Muscle layer of colon (tissue), 2 donors: ENCODE measurements at regions not wholly inside any gene's neighbourhood (a gene's known extent, or its start where the extent isn't known, plus 50 kb on each side); places are given as distances from the start of the nearest gene placed in this dataset.

Experiments
- H3K27ac ChIP-seq: one replicate; pipeline ENCODE4 v1.7.0; 2013; ENCODE audit warnings: low read depth, mild to moderate bottlenecking, low read length, moderate library complexity
- H3K27me3 ChIP-seq, 2 donors: one replicate each; pipeline ENCODE4 v1.7.0; 2013; ENCODE audit warnings: low read length in 2 of 2, mild to moderate bottlenecking in 2 of 2; ENCODE audit not compliant: insufficient read depth in 2 of 2, control insufficient read depth in 1 of 2
- H3K36me3 ChIP-seq: one replicate; pipeline ENCODE4 v1.7.0; 2013; ENCODE audit warnings: mild to moderate bottlenecking, low read length; ENCODE audit not compliant: insufficient read depth
- H3K4me1 ChIP-seq: one replicate; pipeline ENCODE4 v1.7.0; 2013; ENCODE audit warnings: mild to moderate bottlenecking, low read length; ENCODE audit not compliant: insufficient read depth
- H3K4me3 ChIP-seq, 2 donors: one replicate each; pipeline ENCODE4 v1.7.0; 2013; ENCODE audit warnings: low read length in 2 of 2, low read depth in 1 of 2, mild to moderate bottlenecking in 1 of 2, moderate library complexity in 1 of 2
- H3K9ac ChIP-seq: one replicate; pipeline ENCODE4 v1.7.0; 2013; ENCODE audit warnings: low read length
- H3K9me3 ChIP-seq: one replicate; pipeline ENCODE4 v1.7.0; 2013; ENCODE audit warnings: mild to moderate bottlenecking, low read length
- donor health status: abdominal sarcoma.
- donor health status: Adenocarcinoma of cecum.

DNA sequence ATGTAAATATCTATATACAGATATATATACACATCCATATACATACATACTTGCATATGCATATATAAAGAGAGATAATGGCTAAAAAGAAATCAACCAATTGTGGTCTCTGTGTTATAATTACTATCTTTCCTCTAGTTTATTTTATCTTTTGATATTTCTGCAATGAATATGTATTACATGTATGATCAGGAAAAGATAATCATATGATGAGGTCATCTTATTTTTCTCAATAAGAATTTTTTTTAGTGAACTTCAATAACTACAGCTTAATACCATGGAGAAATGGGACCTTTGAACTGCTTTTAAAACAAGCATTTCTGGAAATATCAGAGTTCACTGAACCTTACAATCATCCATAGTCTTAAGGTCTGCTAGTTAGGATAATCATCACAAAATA, 158.0 kb downstream of the HNRNPD start:
- no peaks in the 10 kb centered on the region for H3K9me3 ChIP-seq
- H3K27ac ChIP-seq = no peak overlapping the region
- no peaks in the 10 kb centered on the region for H3K27me3 ChIP-seq
- no peaks in the 10 kb centered on the region for H3K36me3 ChIP-seq
- no peak overlapping the region for H3K9ac ChIP-seq
- no peaks in the 10 kb centered on the region for H3K4me1 ChIP-seq
- no peak overlapping the region for H3K4me3 ChIP-seq

DNA sequence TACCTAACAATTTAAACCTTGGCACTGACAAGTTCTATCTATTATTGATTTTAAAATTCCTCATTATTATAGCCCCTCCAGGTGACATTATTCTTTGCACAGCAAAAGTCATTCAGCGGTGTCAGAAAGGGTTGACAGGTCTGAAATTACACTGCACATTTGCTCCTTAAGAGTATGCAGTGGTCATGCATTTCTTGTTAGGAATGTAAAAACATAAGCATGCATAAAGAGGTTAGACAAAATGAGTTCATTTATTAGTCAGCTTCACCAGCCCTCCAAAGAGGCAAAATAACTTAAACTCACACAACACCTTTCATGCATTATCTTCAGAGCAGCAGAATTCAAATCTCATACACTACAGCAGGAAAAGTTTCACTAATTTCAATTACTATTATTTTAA, 158.8 kb downstream of the HNRNPD start:
- no peaks in the 10 kb centered on the region for H3K36me3 ChIP-seq
- no peak overlapping the region for H3K27ac ChIP-seq
- no peaks in the 10 kb centered on the region for H3K27me3 ChIP-seq
- no peaks in the 10 kb centered on the region for H3K4me1 ChIP-seq
- H3K4me3 ChIP-seq = no peak overlapping the region
- no peak overlapping the region for H3K9ac ChIP-seq
- H3K9me3 ChIP-seq = no peaks in the 10 kb centered on the region

DNA sequence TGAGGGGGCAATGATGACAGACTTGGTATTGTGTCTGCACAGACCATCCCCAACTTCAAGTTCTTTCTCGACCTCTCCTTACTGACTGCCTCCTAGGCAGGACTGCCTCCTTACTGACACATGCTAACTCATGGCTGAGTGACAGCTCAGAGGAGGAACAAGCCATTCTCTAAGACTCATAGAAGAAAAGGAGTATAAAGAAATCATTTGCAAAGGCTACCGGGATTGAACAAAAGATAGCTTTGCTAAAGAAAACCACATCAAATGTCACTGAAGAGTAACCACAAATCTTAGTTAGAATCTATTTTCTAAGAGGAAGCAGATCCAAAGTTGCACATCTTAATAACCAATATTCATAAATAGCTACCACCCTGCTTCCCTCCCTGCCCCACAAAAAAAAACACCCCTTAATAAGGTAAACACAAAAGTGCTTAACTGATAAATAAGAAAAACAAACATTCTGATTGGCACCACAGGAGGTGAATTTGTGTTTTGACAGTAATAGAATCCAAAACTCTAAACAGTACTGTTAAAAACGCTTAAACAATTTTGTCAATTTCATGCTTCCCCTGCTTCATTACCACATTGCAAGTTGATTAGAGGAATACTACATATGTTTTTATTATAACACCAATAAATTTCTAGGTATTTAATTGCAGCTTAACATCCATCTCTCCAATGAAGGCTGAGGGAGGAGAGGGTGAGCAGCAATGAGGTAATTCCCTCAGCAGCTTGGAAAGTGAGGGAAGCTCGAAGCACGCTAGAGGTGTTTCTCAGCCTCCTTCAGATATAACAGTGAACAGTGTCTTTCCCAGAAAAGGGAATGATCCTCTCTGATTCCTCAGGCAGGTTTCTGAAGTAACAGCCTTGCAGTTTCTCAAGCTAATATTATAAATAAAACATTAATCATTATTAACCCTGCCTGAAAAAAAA, 160.0 kb downstream of the HNRNPD start:
- Histone ChIP-seq H3K4me1 (no peaks in the 10 kb centered on the region), H3K27ac (no peak overlapping the region), H3K27me3 (no peaks in the 10 kb centered on the region), H3K9me3 (no peaks in the 10 kb centered on the region), H3K36me3 (no peaks in the 10 kb centered on the region), H3K9ac (no peak overlapping the region), H3K4me3 (no peak overlapping the region)

DNA sequence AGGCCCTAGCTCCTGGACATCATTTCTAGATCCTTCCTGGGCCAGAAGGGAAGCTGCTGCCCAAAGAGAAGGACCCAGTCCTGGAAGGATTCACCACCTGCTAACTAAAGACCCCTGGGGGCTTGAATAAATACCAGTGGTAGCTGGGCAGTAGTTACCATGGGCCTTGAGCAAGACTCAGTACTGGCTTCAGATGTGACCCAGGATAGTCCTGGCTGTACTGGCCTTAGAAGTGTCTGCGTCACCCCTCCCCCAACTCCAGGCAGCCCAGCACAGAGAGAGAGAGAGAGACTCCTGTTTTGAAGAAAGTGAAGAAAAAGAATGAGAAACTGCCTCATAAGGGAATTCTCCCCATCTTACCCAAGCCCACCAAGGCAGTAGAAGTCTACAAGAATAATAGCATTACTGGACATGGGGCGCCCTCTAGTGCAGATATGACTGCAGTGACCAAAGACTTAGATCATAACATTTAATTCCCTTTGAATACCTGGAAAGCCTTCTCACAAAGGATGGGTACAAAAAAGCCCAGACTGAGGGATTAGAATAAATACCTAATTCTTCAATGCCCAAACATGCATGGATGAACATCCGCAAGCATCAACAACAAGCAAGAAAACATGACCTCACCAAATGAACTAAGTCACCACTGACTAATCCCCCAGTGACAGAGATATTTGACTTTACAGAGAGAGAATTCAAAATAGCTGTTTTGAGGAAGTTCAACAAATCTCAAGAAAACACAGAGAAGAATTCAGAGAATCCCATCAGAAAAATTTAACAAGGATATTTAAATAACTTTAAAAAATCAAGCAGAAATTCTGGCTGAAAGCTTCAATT, 171.8 kb downstream of the HNRNPD start:
- H3K36me3 ChIP-seq = no peaks in the 10 kb centered on the region
- no peak overlapping the region for H3K4me3 ChIP-seq
- H3K27me3 ChIP-seq = no peaks in the 10 kb centered on the region
- H3K27ac ChIP-seq = no peak overlapping the region
- H3K4me1 ChIP-seq = no peaks in the 10 kb centered on the region
- H3K9ac ChIP-seq = no peak overlapping the region
- H3K9me3 ChIP-seq = no peaks in the 10 kb centered on the region

DNA sequence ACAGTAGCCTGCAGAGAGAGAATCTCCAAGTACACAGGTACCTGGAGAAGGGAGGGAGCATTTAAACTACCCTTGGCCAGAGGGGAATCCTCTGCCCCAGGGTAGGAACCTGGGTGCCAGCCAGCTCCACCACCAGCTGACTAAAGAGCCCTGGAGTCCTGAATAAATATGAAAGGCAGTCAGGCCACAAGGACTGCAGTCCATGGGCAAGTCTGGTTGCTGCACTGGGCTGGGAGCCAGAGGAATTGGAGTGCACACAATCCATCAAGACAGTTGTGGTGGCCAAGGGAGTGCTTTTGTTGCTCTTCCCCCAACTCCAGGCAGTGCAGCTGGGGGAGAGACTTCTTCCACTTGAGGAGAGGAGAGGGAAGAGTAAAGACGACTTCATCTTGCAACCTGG, 172.5 kb downstream of the HNRNPD start:
- H3K9me3 ChIP-seq = no peaks in the 10 kb centered on the region
- no peaks in the 10 kb centered on the region for H3K36me3 ChIP-seq
- H3K9ac ChIP-seq = no peak overlapping the region
- no peak overlapping the region for H3K27ac ChIP-seq
- H3K4me1 ChIP-seq = no peaks in the 10 kb centered on the region
- H3K4me3 ChIP-seq = no peak overlapping the region
- no peaks in the 10 kb centered on the region for H3K27me3 ChIP-seq

DNA sequence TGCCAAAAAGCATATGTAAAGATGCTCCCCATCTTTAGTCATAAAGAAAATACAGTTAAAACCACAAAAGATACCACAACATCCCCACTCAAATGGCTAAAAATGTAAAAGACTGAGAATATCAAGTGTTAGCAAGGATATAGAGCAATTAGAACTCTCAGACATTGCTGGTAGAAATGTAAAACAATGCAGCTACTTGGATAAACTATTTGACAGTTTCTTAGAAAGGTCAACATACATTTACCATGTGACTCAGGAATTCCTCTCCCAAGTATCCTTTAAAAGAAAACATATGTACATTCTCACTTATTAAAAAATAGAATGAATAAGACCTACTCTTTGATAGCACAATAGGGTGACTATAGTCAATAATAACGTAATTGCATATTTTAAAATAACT, 173.7 kb downstream of the HNRNPD start:
- Histone ChIP-seq H3K27ac (no peak overlapping the region), H3K27me3 (no peaks in the 10 kb centered on the region), H3K9me3 (no peaks in the 10 kb centered on the region), H3K4me1 (no peaks in the 10 kb centered on the region), H3K9ac (no peak overlapping the region), H3K4me3 (no peak overlapping the region), H3K36me3 (no peaks in the 10 kb centered on the region)

DNA sequence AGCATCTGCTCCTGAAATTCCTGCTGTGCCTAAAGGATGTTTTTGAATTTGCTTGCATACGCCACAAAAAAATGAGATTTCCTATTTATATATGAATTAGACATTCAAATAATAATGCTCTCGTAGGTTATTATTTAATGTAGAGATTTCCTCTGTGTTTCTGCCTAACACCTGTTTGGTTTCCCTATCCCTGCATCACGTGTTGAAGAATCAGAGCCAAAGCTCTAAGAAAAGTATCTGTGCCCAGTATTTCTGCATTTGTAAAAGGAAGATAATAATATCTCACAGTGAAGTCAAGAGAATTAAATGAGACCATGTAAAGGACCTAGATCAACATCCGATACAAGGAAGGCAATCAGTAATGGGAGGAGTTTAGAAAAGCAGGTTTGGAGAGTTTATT, 179.5 kb downstream of the HNRNPD start:
- no peak overlapping the region for H3K27ac ChIP-seq
- H3K4me1 ChIP-seq = no peaks in the 10 kb centered on the region
- H3K36me3 ChIP-seq = no peaks in the 10 kb centered on the region
- no peak overlapping the region for H3K4me3 ChIP-seq
- H3K9me3 ChIP-seq = no peaks in the 10 kb centered on the region
- no peak overlapping the region for H3K9ac ChIP-seq
- H3K27me3 ChIP-seq = no peaks in the 10 kb centered on the region

DNA sequence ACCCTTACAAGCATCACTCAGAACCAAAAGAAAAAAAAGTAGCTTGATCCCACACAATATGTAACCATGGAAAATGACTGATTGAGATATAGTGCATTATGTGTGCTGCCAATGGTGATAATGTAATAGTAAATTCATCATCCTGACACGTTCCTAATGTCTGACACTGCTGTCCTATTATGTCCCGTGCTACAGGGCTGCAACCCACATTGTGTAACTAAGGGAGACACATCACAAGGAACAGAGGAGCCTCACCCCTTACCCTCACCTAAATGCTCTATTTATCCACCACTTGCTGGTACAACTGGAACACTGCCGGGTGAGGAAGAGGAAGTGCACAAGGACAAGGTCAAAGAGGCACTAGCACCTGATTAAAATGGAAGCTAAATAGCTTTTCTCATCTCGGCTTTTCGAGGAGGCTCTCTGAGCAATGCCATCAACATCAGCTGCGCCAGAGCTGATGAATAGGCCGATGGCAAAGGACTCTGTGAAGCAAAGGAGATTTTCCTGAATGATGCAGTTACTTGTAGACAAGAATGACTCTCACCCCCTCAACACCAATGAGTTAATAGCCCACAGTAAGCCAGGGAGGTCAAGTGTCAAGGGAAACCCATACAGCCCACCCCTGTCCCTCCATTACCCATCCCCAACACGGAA, 181.6 kb downstream of the HNRNPD start:
- H3K4me3 ChIP-seq = no peak overlapping the region
- no peak overlapping the region for H3K27ac ChIP-seq
- H3K36me3 ChIP-seq = no peaks in the 10 kb centered on the region
- no peaks in the 10 kb centered on the region for H3K4me1 ChIP-seq
- H3K27me3 ChIP-seq = no peaks in the 10 kb centered on the region
- H3K9me3 ChIP-seq = no peaks in the 10 kb centered on the region
- H3K9ac ChIP-seq = no peak overlapping the region

DNA sequence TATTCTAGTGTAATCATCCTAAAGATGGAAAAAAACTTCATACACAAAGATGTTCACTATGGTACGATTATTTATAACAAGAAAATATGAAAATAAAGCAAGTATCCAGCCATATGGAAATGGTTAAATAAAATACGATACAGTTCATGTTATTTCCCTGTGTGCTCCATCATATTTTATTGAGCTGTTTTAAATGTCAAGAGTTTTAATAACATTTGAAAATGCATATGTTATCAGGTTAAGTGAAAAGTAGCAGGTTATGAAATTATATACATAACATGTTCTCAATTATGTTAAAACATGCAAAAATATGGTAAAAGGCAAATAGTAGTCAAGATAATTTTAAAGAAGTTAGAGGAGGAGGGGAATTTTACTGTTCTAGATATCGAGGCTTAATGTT, 192.0 kb downstream of the HNRNPD start:
- Histone ChIP-seq H3K9me3 (no peaks in the 10 kb centered on the region), H3K4me1 (no peaks in the 10 kb centered on the region), H3K36me3 (no peaks in the 10 kb centered on the region), H3K27ac (no peak overlapping the region), H3K9ac (no peak overlapping the region), H3K27me3 (no peaks in the 10 kb centered on the region), H3K4me3 (no peak overlapping the region)

DNA sequence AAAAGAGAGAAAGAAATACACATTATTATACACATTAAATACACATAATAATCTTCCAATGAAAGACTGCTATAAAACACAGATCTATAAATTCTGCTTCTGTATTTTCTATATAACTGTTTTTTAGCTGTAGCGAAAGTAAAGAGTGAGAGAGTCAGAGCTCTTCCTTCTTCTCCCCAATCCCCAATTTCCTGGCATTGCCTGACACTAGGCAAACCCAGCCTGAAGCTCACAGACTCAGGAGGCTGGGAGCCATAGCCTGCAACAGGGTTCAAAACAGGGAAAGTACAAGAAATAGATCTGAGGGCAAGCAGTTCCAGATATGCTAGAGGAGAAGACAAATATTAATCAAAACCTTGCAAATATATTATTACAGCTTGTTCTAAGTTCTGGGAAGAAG, 201.6 kb downstream of the HNRNPD start:
- Histone ChIP-seq H3K27ac (no peak overlapping the region), H3K4me1 (no peaks in the 10 kb centered on the region), H3K4me3 (no peak overlapping the region), H3K27me3 (no peaks in the 10 kb centered on the region), H3K9me3 (peaks cover 4% of the 10 kb centered on the region), H3K9ac (no peak overlapping the region), H3K36me3 (no peaks in the 10 kb centered on the region)

DNA sequence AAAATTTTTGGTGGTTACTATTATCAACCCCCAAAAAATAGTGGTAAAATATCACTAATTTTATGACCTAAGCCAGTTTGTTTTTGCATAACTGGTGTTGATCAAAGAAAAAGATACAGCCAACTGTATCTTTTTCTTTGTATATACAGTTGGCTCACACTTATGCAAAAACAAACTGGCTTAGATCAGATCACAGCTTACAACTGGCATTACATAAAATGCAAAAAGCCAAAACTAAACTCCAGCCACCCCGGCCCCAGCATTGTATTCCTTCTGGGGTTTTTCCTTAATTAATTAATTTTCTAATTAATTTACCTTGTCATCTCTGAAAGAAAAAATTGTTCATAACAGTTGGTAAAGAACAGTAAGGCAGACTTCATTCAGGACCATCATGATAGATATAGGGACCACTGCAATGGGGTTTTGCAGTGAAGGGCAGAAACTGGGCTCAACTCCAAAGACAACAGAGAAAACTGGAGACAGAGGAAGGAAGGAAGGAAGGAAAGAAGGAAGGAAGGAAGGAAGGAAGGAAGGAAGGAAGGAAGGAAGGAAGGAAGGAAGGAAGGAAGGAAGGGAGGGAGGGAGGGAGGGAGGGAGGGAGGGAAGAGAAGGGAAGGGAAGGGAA, 202.1 kb downstream of the HNRNPD start:
- no peaks in the 10 kb centered on the region for H3K36me3 ChIP-seq
- H3K4me3 ChIP-seq = no peak overlapping the region
- H3K27ac ChIP-seq = no peak overlapping the region

More for the DNA sequence above, 202.1 kb downstream of the HNRNPD start:
- no peaks in the 10 kb centered on the region for H3K4me1 ChIP-seq
- H3K27me3 ChIP-seq = no peaks in the 10 kb centered on the region
- peaks cover 4% of the 10 kb centered on the region for H3K9me3 ChIP-seq
- H3K9ac ChIP-seq = no peak overlapping the region
